ENCODE measurements at regions not wholly inside any gene's neighbourhood (a gene's known extent, or its start where the extent isn't known, plus 50 kb on each side); places are given as distances from the start of the nearest gene placed in this dataset.

- no peak overlapping the region for H3K4me3 ChIP-seq (replicated peaks; ENCODE audit: low read depth, low read length)
- no peak for DNase-seq (ENCODE audit: low read depth)
- no peak for TF ChIP-seq CTCF (IDR thresholded peaks at IDR 0.05; ENCODE audit: low read length, missing control alignments)
These were observed 459.7 kb downstream of the TBL1XR1 start for GRCh38 chr3:176737480-176738110.

- no peak for TF ChIP-seq CTCF (IDR thresholded peaks at IDR 0.05; ENCODE audit: low read length, missing control alignments)
- H3K4me3 ChIP-seq (replicated peaks; ENCODE audit: low read depth, low read length): no peak overlapping the region
- DNase-seq (ENCODE audit: low read depth): no peak
These were observed 463.1 kb downstream of the TBL1XR1 start for GRCh38 chr3:176734146-176734545.

- no peak for TF ChIP-seq CTCF (IDR thresholded peaks at IDR 0.05; ENCODE audit: low read length, missing control alignments)
- no peak overlapping the region for H3K4me3 ChIP-seq (replicated peaks; ENCODE audit: low read depth, low read length)
- DNase-seq (ENCODE audit: low read depth): no peak
These were observed 472.9 kb downstream of the TBL1XR1 start for GRCh38 chr3:176724394-176724759.

- no peak for TF ChIP-seq CTCF (IDR thresholded peaks at IDR 0.05; ENCODE audit: low read length, missing control alignments)
These were observed 473.4 kb downstream of the TBL1XR1 start for GRCh38 chr3:176723758-176724393.

GRCh38 chr3:176714034-176714433 is 483.2 kb downstream of the TBL1XR1 start:
- TF ChIP-seq CTCF (IDR thresholded peaks at IDR 0.05; ENCODE audit: low read length, missing control alignments): no peak
- DNase-seq (ENCODE audit: low read depth): no peak
- no peak overlapping the region for H3K4me3 ChIP-seq (replicated peaks; ENCODE audit: low read depth, low read length)

More at GRCh38 chr3:176723758-176724393, 473.4 kb downstream of the TBL1XR1 start:
- no peak for DNase-seq (ENCODE audit: low read depth)
- no peak overlapping the region for H3K4me3 ChIP-seq (replicated peaks; ENCODE audit: low read depth, low read length)

GRCh38 chr3:176712191-176712590 is 485.1 kb downstream of the TBL1XR1 start:
- no peak for TF ChIP-seq CTCF (IDR thresholded peaks at IDR 0.05; ENCODE audit: low read length, missing control alignments)
- no peak overlapping the region for H3K4me3 ChIP-seq (replicated peaks; ENCODE audit: low read depth, low read length)
- DNase-seq (ENCODE audit: low read depth): no peak

GRCh38 chr3:176699288-176699687 is 498.0 kb downstream of the TBL1XR1 start:
- DNase-seq (ENCODE audit: low read depth): no peak
- no peak overlapping the region for H3K4me3 ChIP-seq (replicated peaks; ENCODE audit: low read depth, low read length)
- no peak for TF ChIP-seq CTCF (IDR thresholded peaks at IDR 0.05; ENCODE audit: low read length, missing control alignments)
